Panc1 (cell line): ENCODE measurements at regions not wholly inside any gene's neighbourhood (a gene's known extent, or its start where the extent isn't known, plus 50 kb on each side); places are given as distances from the start of the nearest gene placed in this dataset.

Experiments used
- POLR2AphosphoS5 ChIP-seq: IDR thresholded peaks from 2 replicates; pipeline ENCODE4 v1.6.1; 2012; ENCODE audit warnings: mild to moderate bottlenecking, low read depth, low read length, moderate library complexity
- SIN3A ChIP-seq: IDR thresholded peaks from 2 replicates; pipeline ENCODE4 v1.6.1; 2012; ENCODE audit warnings: low read depth, mild to moderate bottlenecking, low read length, moderate library complexity, borderline replicate concordance; ENCODE audit not compliant: insufficient read depth
- TCF7L2 ChIP-seq: IDR thresholded peaks from 2 replicates; pipeline ENCODE4 v1.6.1; 2011; ENCODE audit warnings: mild to moderate bottlenecking, low read depth, low read length, inconsistent platforms
- TF ChIP-seq, protein P1 (sequence below): fragments of 450-650 bp; IDR thresholded peaks from 2 replicates; pipeline ENCODE4 v1.5.1; 2017; ENCODE audit warnings: mild to moderate bottlenecking
- TF ChIP-seq, protein P2 (sequence below), 2 experiments: IDR thresholded peaks; 2 replicates each; pipeline ENCODE4 v1.6.1; 2011 to 2012; ENCODE audit warnings: low read depth in 2 of 2, control low read depth in 1 of 2, low read length in 1 of 2, mild to moderate bottlenecking in 1 of 2, moderate library complexity in 1 of 2; ENCODE audit not compliant: insufficient read depth in 1 of 2

DNA sequence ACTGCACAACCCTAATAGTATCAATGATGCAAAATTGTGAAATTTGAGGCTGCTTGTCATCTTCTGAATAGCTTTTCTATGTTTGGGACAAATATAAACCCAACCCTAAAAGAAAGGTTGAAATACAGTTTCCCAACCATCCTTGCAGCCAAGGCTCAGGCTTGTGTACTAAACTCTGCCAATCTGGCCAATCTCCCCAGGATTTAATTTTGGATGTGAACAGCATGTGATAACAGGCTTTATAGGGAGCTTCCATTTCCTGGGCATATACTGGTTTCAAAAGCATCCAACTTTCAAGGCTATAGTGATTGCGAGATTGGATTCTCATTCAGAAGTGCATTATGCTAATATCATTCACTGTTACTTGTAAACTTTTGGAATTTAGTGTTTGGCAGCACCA lies 55.7 kb upstream of the MUCL1 start:
- TF ChIP-seq, protein P1, sequence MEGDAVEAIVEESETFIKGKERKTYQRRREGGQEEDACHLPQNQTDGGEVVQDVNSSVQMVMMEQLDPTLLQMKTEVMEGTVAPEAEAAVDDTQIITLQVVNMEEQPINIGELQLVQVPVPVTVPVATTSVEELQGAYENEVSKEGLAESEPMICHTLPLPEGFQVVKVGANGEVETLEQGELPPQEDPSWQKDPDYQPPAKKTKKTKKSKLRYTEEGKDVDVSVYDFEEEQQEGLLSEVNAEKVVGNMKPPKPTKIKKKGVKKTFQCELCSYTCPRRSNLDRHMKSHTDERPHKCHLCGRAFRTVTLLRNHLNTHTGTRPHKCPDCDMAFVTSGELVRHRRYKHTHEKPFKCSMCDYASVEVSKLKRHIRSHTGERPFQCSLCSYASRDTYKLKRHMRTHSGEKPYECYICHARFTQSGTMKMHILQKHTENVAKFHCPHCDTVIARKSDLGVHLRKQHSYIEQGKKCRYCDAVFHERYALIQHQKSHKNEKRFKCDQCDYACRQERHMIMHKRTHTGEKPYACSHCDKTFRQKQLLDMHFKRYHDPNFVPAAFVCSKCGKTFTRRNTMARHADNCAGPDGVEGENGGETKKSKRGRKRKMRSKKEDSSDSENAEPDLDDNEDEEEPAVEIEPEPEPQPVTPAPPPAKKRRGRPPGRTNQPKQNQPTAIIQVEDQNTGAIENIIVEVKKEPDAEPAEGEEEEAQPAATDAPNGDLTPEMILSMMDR = no peak
- TF ChIP-seq, protein P2, sequence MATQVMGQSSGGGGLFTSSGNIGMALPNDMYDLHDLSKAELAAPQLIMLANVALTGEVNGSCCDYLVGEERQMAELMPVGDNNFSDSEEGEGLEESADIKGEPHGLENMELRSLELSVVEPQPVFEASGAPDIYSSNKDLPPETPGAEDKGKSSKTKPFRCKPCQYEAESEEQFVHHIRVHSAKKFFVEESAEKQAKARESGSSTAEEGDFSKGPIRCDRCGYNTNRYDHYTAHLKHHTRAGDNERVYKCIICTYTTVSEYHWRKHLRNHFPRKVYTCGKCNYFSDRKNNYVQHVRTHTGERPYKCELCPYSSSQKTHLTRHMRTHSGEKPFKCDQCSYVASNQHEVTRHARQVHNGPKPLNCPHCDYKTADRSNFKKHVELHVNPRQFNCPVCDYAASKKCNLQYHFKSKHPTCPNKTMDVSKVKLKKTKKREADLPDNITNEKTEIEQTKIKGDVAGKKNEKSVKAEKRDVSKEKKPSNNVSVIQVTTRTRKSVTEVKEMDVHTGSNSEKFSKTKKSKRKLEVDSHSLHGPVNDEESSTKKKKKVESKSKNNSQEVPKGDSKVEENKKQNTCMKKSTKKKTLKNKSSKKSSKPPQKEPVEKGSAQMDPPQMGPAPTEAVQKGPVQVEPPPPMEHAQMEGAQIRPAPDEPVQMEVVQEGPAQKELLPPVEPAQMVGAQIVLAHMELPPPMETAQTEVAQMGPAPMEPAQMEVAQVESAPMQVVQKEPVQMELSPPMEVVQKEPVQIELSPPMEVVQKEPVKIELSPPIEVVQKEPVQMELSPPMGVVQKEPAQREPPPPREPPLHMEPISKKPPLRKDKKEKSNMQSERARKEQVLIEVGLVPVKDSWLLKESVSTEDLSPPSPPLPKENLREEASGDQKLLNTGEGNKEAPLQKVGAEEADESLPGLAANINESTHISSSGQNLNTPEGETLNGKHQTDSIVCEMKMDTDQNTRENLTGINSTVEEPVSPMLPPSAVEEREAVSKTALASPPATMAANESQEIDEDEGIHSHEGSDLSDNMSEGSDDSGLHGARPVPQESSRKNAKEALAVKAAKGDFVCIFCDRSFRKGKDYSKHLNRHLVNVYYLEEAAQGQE (IDR thresholded peaks at IDR 0.05; ENCODE audit: insufficient read depth in 1 of 2, low read depth in 2 of 2, low read length in 1 of 2) = no peak
- TF ChIP-seq POLR2AphosphoS5 (no peak), TCF7L2 (no peak), SIN3A (no peak)
